Spleen (tissue), 11 donors: ENCODE measurements at regions not wholly inside any gene's neighbourhood (a gene's known extent, or its start where the extent isn't known, plus 50 kb on each side); places are given as distances from the start of the nearest gene placed in this dataset.
"Not testable (repeated sequence)": the region's sequence is repeated elsewhere in the genome, so short reads cannot be mapped to it uniquely, and the experiment has no call there.

Experiments
- DNase-seq: peaks from one replicate; pipeline ENCODE4 v3.0.0-alpha.2; 2020
- H3K27ac ChIP-seq, 8 donors: fragments of 200-600 bp; sonication (generic) in 7 of 8; 1 replicate in 4 of 8; 2 replicates in 4 of 8; pipeline versions ENCODE4 v1.5.0 to v1.8.0; 2016 to 2021; ENCODE audit warnings: inconsistent platforms in 4 of 8, mild to moderate bottlenecking in 4 of 8, moderate library complexity in 1 of 8
- H3K27me3 ChIP-seq, 7 donors: fragments of 200-600 bp; sonication (generic) in 6 of 7; replicated peaks in 1 of 7; 1 replicate in 4 of 7; 2 replicates in 3 of 7; pipeline versions ENCODE4 v1.5.0 to v1.8.0; 2016 to 2021; ENCODE audit warnings: inconsistent platforms in 3 of 7, mild to moderate bottlenecking in 1 of 7
- H3K36me3 ChIP-seq, 6 donors: fragments of 200-600 bp; sonication (generic) in 5 of 6; 1 replicate in 4 of 6; 2 replicates in 2 of 6; pipeline versions ENCODE4 v1.5.0 to v1.8.0; 2016 to 2021; ENCODE audit warnings: inconsistent platforms in 2 of 6
- H3K4me1 ChIP-seq, 6 donors: fragments of 200-600 bp; sonication (generic) in 5 of 6; 1 replicate in 3 of 6; 2 replicates in 3 of 6; pipeline versions ENCODE4 v1.5.0 to v1.8.0; 2016 to 2021; ENCODE audit warnings: inconsistent platforms in 3 of 6
- H3K4me3 ChIP-seq, 8 donors: fragments of 200-600 bp; sonication (generic) in 7 of 8; 1 replicate in 4 of 8; 2 replicates in 4 of 8; pipeline versions ENCODE4 v1.5.0 to v1.8.0; 2016 to 2021; ENCODE audit warnings: inconsistent platforms in 4 of 8, mild to moderate bottlenecking in 4 of 8, moderate library complexity in 2 of 8
- H3K9me3 ChIP-seq, 8 donors: fragments of 200-600 bp; sonication (generic) in 7 of 8; 1 replicate in 4 of 8; 2 replicates in 4 of 8; pipeline versions ENCODE4 v1.5.0 to v1.8.0; 2016 to 2021; ENCODE audit warnings: inconsistent platforms in 4 of 8
- POLR2A ChIP-seq, 3 donors: fragments of 450-650 bp; IDR thresholded peaks; one replicate each; pipeline ENCODE4 v1.5.1; 2017; ENCODE audit warnings: antibody characterized with exemption in 3 of 3, mild to moderate bottlenecking in 1 of 3
- POLR2AphosphoS5 ChIP-seq, 3 donors: sonication (generic); formaldehyde crosslinking; IDR thresholded peaks; one replicate each; pipeline ENCODE4 v1.5.1; 2017; ENCODE audit warnings: antibody characterized with exemption in 3 of 3
- WGBS, 5 donors: extraction: QIAGEN DNeasy Blood & Tissue Kit in 3 of 5; methylation state at CpG; one replicate each; pipeline versions ENCODE4 v1.1.5 to v1.1.7; 2013 to 2018; 5-methylcytosine and 5-hydroxymethylcytosine counted together
- intact Hi-C: fragments of 100-400 bp; cut with DNase I; formaldehyde crosslinking; loops from one replicate; pipeline ENCODE4 v1.15.0; 2023; ENCODE audit warnings: low total_unique reads
- TF ChIP-seq, protein P1 (sequence below), 11 experiments: fragments of 200-600 bp in 7 of 11; fragments of 450-650 bp in 4 of 11; sonication (generic) in 4 of 11; IDR thresholded peaks in 8 of 11; conservative IDR thresholded peaks in 3 of 11; 1 replicate in 7 of 11; 2 replicates in 4 of 11; pipeline versions ENCODE4 v1.4.0 to v1.8.0; 2016 to 2021; ENCODE audit warnings: antibody characterized with exemption in 11 of 11, inconsistent platforms in 4 of 11, mild to moderate bottlenecking in 1 of 11
- donor health status: healthy with polysubstance abuse.
- donor health status: DM: no; HTN: no; CAD: no; lungs with moderate emphysema.
- donor health status: DM: no; HTN: no; CAD: no.
- donor health status: Bipolar disorder and iron deficiency.
- donor health status: healthy.
- donor health status: DM: no; HTN: no; CAD: no.
- donor health status: DM: yes; HTN: yes; CAD: no.

DNA sequence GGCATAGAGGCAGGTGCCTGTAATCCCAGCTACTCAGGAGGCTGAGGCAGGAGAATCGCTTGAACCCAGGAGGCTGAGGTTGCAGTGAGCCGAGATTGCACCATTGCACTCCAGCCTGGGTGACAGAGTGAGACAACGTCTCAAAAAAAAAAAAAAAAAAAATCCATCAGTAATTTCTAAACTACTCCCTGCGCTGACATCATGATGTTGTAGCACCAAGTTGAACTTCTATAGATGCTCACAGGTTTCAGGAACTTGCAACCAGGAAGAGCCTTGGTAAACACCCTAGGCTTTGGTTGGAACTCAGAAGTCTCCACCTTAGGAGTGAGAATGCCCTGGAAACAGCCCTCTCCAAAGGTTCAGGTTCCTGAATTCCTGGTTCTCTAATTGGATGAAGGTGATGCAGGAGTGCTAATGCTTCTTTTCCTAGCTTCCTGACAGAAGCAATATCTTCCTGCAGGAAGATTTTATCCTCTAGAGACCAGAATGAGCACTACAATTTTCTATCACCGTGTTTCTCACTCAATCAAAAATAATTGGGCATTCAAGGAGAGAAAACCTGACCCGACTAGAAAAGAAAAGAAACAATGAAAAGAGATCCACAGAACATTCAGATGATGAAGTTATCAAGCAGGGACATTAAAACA, 469.6 kb downstream of the GADD45G start:
- Histone ChIP-seq H3K27ac (no peak overlapping the region), H3K27me3 (peaks cover 0 to 19% (median 0%) of the 10 kb centered on the region in 7 donors), H3K36me3 (no peaks in the 10 kb centered on the region), H3K9me3 (no peaks in the 10 kb centered on the region), H3K4me1 (peaks cover 0 to 13% (median 0%) of the 10 kb centered on the region in 6 donors), H3K4me3 (no peak overlapping the region)
- TF ChIP-seq, protein P1, sequence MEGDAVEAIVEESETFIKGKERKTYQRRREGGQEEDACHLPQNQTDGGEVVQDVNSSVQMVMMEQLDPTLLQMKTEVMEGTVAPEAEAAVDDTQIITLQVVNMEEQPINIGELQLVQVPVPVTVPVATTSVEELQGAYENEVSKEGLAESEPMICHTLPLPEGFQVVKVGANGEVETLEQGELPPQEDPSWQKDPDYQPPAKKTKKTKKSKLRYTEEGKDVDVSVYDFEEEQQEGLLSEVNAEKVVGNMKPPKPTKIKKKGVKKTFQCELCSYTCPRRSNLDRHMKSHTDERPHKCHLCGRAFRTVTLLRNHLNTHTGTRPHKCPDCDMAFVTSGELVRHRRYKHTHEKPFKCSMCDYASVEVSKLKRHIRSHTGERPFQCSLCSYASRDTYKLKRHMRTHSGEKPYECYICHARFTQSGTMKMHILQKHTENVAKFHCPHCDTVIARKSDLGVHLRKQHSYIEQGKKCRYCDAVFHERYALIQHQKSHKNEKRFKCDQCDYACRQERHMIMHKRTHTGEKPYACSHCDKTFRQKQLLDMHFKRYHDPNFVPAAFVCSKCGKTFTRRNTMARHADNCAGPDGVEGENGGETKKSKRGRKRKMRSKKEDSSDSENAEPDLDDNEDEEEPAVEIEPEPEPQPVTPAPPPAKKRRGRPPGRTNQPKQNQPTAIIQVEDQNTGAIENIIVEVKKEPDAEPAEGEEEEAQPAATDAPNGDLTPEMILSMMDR (IDR thresholded peaks at IDR 0.05 in 8 of 11, conservative IDR thresholded peaks at IDR 0.05 in 3 of 11): no peak
- no peak for TF ChIP-seq POLR2A (IDR thresholded peaks at IDR 0.05)
- no peak for DNase-seq
- 76 to 87% (median 79%) methylated on average over 6 of the region's 6 CpGs for WGBS, 5 donors
- intact Hi-C loops: no loop called here

- DNase-seq, H3K36me3 ChIP-seq, H3K27ac ChIP-seq, H3K9me3 ChIP-seq, H3K4me3 ChIP-seq, intact Hi-C loops: not testable (repeated sequence)
- 79 to 88% (median 80%) methylated on average over 3 of the region's 3 CpGs for WGBS, 5 donors
- H3K27me3 ChIP-seq: peaks cover 0 to 23% (median 0%) of the 10 kb centered on the region in 7 donors
- H3K4me1 ChIP-seq: peaks cover 0 to 14% (median 0%) of the 10 kb centered on the region in 6 donors
Measured at GRCh38 chr9:90077598-90077997, 472.8 kb downstream of the GADD45G start.

DNA sequence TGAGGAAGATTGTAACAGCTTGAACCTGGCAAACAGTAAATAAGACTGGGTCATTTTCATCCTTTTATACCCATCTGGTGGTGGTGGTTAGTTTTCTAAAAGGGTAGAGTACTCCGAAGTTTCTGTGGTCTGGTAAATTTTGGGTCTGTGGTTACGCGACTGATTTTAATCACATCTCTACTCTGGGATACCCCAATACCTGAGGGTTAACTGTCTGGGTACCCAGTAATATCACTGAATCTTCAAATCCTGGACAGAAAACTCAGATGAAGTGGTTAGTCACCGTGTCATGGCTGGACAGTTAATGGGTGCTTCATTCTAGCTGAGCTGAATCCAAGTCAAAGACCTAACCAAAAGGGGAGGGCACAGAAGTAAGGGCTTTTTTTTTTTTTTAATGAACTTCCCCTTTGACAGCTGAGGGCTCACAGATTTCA, 474.2 kb downstream of the GADD45G start:
- DNase-seq: no peak
- H3K4me3 ChIP-seq: no peak overlapping the region
- H3K36me3 ChIP-seq: no peaks in the 10 kb centered on the region
- TF ChIP-seq, protein P1 (IDR thresholded peaks at IDR 0.05 in 8 of 11, conservative IDR thresholded peaks at IDR 0.05 in 3 of 11): no peak
- TF ChIP-seq POLR2AphosphoS5 (IDR thresholded peaks at IDR 0.05): no peak
- no peak for TF ChIP-seq POLR2A (IDR thresholded peaks at IDR 0.05)
- intact Hi-C loops: no loop called here
- H3K27me3 ChIP-seq: peaks cover 0 to 18% (median 0%) of the 10 kb centered on the region in 7 donors
- no peaks in the 10 kb centered on the region for H3K9me3 ChIP-seq
- H3K4me1 ChIP-seq: peaks cover 0 to 14% (median 0%) of the 10 kb centered on the region in 6 donors
- WGBS, 5 donors: 34 to 59% (median 49%) methylated on average over 4 of the region's 4 CpGs
- no peak overlapping the region for H3K27ac ChIP-seq

DNA sequence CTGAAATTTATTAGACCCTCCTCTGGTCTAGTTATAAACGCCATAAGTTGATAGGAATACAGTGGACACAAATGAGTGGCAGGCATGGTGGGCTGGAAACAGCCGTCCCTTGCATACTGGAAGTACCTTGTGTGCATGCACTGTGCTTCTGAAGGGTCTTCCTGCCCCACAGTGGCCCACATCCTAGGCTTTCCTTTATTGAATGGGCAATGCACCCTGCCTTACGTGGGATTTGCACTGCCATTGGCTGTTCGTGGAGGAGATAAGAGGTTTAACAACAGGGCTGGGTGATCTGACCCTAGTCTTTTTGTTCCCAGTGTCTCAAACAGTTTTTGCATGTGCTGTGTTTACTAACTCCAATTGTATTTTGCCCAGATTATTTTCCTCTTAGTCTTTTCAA, 480.8 kb downstream of the GADD45G start:
- Histone ChIP-seq H3K4me3 (no peak overlapping the region), H3K9me3 (no peaks in the 10 kb centered on the region), H3K27me3 (peaks cover 0 to 6% (median 0%) of the 10 kb centered on the region in 7 donors), H3K4me1 (peaks cover 0 to 12% (median 10%) of the 10 kb centered on the region in 6 donors), H3K27ac (peak overlapping the region in 4 of 8 donors; percentile 44 to 58 (median 48)), H3K36me3 (no peaks in the 10 kb centered on the region)
- WGBS, 5 donors: 82 to 98% (median 90%) methylated on average over 4 of the region's 4 CpGs
- DNase-seq: no peak
- TF ChIP-seq POLR2AphosphoS5 (IDR thresholded peaks at IDR 0.05) (no peak), POLR2A (IDR thresholded peaks at IDR 0.05) (no peak)
- TF ChIP-seq, protein P1 (IDR thresholded peaks at IDR 0.05 in 8 of 11, conservative IDR thresholded peaks at IDR 0.05 in 3 of 11): no peak
- intact Hi-C loops: no loop called here
